Mucosa of rectum (tissue), 2 donors: ENCODE measurements at regions not wholly inside any gene's neighbourhood (a gene's known extent, or its start where the extent isn't known, plus 50 kb on each side); places are given as distances from the start of the nearest gene placed in this dataset.

Experiments used
- H3K27ac ChIP-seq, 2 donors: one replicate each; pipeline ENCODE4 v1.7.0; 2013; ENCODE audit warnings: inconsistent platforms in 2 of 2, low read depth in 2 of 2, low read length in 2 of 2
- H3K27me3 ChIP-seq, 2 donors: one replicate each; pipeline ENCODE4 v1.7.0; 2013; ENCODE audit warnings: low read length in 2 of 2; ENCODE audit not compliant: control insufficient read depth in 2 of 2, insufficient read depth in 2 of 2
- H3K36me3 ChIP-seq, 2 donors: one replicate each; pipeline ENCODE4 v1.7.0; 2013; ENCODE audit warnings: low read length in 2 of 2; ENCODE audit not compliant: control insufficient read depth in 2 of 2, insufficient read depth in 2 of 2
- H3K4me1 ChIP-seq, 2 donors: one replicate each; pipeline ENCODE4 v1.7.0; 2013; ENCODE audit warnings: low read length in 2 of 2, mild to moderate bottlenecking in 1 of 2; ENCODE audit not compliant: control insufficient read depth in 2 of 2, insufficient read depth in 2 of 2
- H3K4me3 ChIP-seq, 2 donors: one replicate each; pipeline ENCODE4 v1.7.0; 2013; ENCODE audit warnings: low read length in 2 of 2
- H3K9ac ChIP-seq, 2 donors: one replicate each; pipeline ENCODE4 v1.7.0; 2013; ENCODE audit warnings: low read length in 2 of 2, low read depth in 1 of 2, mild to moderate bottlenecking in 1 of 2
- H3K9me3 ChIP-seq, 2 donors: one replicate each; pipeline ENCODE4 v1.7.0; 2013; ENCODE audit warnings: low read length in 2 of 2; ENCODE audit not compliant: control insufficient read depth in 2 of 2
- donor health status: healthy.
- donor health status: Normal muscosa, but diverticular disease.

GRCh38 chr21:22120616-22121266, 1122.5 kb downstream of the NCAM2 start:
- Histone ChIP-seq H3K4me3 (no peak overlapping the region), H3K36me3 (no peaks in the 10 kb centered on the region), H3K9ac (no peak overlapping the region), H3K27ac (no peak overlapping the region), H3K9me3 (no peaks in the 10 kb centered on the region), H3K27me3 (no peaks in the 10 kb centered on the region), H3K4me1 (no peaks in the 10 kb centered on the region)

DNA sequence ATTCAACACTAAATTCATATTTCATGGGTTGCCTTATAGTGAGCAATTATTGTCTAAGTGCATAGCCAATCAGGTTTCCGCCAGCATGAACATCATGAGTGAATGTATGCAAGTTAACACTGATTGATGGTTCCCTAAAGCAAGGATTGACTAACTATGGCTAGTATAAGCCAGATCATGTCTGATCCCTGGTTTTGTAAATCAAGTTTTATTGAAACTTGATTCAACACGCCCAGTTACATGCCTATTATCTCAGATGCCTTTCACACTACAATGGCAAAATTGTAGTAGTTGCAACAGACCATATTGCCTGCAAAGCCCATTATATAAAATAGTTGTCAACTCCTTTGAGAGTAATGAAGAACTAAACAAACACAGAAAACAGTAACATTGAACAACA, 1127.4 kb downstream of the NCAM2 start:
- H3K9me3 ChIP-seq = no peaks in the 10 kb centered on the region
- H3K4me1 ChIP-seq = no peaks in the 10 kb centered on the region
- no peaks in the 10 kb centered on the region for H3K36me3 ChIP-seq
- no peak overlapping the region for H3K27ac ChIP-seq
- H3K9ac ChIP-seq = no peak overlapping the region
- no peaks in the 10 kb centered on the region for H3K27me3 ChIP-seq
- H3K4me3 ChIP-seq = no peak overlapping the region

DNA sequence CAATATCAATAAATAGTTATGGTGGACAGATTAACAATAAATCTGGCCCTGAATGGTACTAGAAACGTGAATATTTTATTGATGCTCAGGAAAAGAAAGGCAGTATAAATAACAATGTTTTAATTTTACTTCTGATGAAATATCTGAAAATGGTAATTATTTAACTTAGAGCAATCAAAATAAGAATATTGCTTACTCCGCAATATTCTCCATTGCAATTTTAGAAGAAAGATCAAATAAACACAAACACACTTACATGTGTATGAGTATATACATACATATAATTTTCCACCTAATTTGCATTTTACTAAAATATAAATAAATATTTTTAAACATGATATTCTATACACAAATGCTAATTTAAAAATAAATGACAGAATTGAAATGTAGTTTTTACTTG, 1130.5 kb downstream of the NCAM2 start:
- Histone ChIP-seq H3K9me3 (no peaks in the 10 kb centered on the region), H3K36me3 (no peaks in the 10 kb centered on the region), H3K9ac (no peak overlapping the region), H3K4me1 (no peaks in the 10 kb centered on the region), H3K27ac (no peak overlapping the region), H3K27me3 (no peaks in the 10 kb centered on the region), H3K4me3 (no peak overlapping the region)

GRCh38 chr21:22132358-22133071, 1134.3 kb downstream of the NCAM2 start:
- H3K4me3 ChIP-seq = no peak overlapping the region
- no peaks in the 10 kb centered on the region for H3K36me3 ChIP-seq
- no peaks in the 10 kb centered on the region for H3K9me3 ChIP-seq
- no peaks in the 10 kb centered on the region for H3K27me3 ChIP-seq
- H3K27ac ChIP-seq = no peak overlapping the region
- H3K4me1 ChIP-seq = no peaks in the 10 kb centered on the region
- H3K9ac ChIP-seq = no peak overlapping the region

DNA sequence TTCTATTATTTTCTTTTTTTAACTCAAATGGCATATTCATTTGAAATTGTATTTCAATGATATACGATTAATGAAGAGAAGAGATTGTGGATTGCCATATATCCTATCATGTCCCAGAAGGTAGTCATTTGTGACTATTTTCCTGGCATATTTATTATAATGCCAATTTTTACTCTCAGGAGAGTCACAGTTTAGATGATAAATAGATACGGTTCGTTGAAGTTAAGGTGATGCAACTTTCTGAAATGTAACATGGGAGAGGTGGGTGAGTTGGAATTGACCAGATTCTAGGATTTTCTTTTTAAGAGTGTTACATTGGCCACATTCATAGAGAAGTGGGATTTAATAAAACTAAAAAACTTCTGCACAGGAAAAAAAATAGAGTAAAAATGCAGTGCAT, 1138.5 kb downstream of the NCAM2 start:
- Histone ChIP-seq H3K27me3 (no peaks in the 10 kb centered on the region), H3K9ac (no peak overlapping the region), H3K4me1 (no peaks in the 10 kb centered on the region), H3K27ac (no peak overlapping the region), H3K36me3 (no peaks in the 10 kb centered on the region), H3K9me3 (no peaks in the 10 kb centered on the region), H3K4me3 (no peak overlapping the region)

DNA sequence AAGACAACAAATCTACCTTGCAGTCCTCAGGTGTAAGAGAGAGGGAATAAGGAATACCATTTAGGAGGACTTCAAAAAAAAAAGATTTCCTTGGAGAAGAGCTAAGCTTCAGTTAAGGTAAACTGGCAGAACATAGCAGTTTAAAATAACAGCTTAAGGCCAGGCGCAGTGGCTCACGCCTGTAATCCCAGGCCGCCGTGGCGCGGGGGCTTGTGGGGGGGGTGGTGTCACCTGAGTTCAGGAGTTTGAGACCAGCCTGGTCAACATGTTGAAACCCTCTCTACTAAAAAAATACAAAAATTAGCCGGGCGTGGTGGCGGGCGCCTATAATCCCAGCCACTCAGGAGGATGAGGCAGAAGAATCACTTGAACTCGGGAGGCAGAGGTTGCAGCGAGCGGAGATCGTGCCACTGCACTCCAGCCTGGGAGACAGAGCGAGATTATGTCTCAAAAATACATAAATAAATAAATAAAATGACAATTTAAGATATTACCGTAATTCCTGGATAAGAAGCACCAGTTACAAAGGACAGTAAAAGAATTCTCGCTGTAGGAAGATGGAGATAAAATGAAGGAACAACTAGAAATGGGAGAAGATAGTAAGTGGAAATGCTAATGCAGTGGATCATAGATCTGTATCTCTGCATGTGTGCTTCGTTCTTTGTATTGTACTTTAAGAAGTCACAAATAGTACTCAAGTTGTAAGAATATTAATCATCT, 1140.2 kb downstream of the NCAM2 start:
- Histone ChIP-seq H3K9me3 (no peaks in the 10 kb centered on the region), H3K27ac (no peak overlapping the region), H3K36me3 (no peaks in the 10 kb centered on the region), H3K27me3 (no peaks in the 10 kb centered on the region), H3K4me3 (no peak overlapping the region), H3K4me1 (no peaks in the 10 kb centered on the region), H3K9ac (no peak overlapping the region)

DNA sequence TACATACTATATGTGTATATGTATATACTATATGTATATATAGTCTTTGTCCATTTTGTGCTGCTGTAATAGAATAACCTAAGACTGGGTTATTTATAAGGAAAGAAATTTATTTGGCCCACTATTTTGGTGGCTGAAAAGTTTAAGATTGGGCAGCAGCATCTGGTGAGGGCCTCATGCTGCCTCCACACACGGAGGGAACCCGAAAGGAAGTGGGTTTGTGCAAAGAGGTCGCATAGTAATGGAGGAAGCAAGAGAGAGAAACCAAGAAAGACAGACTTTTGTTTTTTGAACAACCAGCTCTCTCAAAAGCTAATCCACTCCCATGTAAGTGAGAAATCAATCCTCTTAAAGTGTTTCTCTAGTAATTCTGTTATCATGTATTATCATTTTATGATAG, 1147.3 kb downstream of the NCAM2 start:
- H3K4me1 ChIP-seq = no peaks in the 10 kb centered on the region
- H3K36me3 ChIP-seq = no peaks in the 10 kb centered on the region
- no peaks in the 10 kb centered on the region for H3K27me3 ChIP-seq
- peaks cover 4 to 8% of the 10 kb centered on the region in 2 donors for H3K9me3 ChIP-seq
- no peak overlapping the region for H3K4me3 ChIP-seq
- H3K9ac ChIP-seq = no peak overlapping the region
- no peak overlapping the region for H3K27ac ChIP-seq

GRCh38 chr21:22154579-22155274, 1156.5 kb downstream of the NCAM2 start:
- Histone ChIP-seq H3K27ac (no peak overlapping the region), H3K27me3 (no peaks in the 10 kb centered on the region), H3K9me3 (no peaks in the 10 kb centered on the region), H3K4me1 (no peaks in the 10 kb centered on the region), H3K4me3 (no peak overlapping the region), H3K36me3 (no peaks in the 10 kb centered on the region), H3K9ac (no peak overlapping the region)

DNA sequence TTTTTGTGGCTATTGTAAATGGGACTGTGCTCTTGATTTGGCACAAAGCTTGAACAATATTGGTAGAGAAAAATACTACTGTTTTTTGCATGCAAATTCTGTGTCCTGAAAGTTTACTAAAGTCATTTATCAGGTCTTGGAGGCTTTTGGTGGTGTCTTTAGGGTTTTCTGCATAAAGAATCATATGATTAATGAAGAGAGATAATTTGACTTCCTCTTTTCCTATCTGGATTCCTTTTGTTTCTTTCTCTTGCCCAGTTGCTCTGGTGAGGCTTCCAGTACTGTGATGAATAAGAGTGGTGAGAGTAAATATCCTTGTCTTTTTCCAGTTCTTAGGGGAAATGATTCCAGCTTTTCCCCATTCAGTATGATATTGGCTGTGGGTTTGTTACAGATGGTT, 1166.7 kb downstream of the NCAM2 start:
- Histone ChIP-seq H3K36me3 (no peaks in the 10 kb centered on the region), H3K9me3 (no peaks in the 10 kb centered on the region), H3K27ac (no peak overlapping the region), H3K9ac (no peak overlapping the region), H3K4me1 (no peaks in the 10 kb centered on the region), H3K4me3 (no peak overlapping the region), H3K27me3 (no peaks in the 10 kb centered on the region)

- no peaks in the 10 kb centered on the region for H3K4me1 ChIP-seq
- H3K27me3 ChIP-seq = no peaks in the 10 kb centered on the region
- no peaks in the 10 kb centered on the region for H3K9me3 ChIP-seq
- H3K36me3 ChIP-seq = no peaks in the 10 kb centered on the region
- H3K4me3 ChIP-seq = no peak overlapping the region
- H3K9ac ChIP-seq = no peak overlapping the region
- no peak overlapping the region for H3K27ac ChIP-seq
Measured at GRCh38 chr21:22174746-22175145, 1176.5 kb downstream of the NCAM2 start.
